Chondrocyte (in vitro differentiated cells): ENCODE measurements at regions not wholly inside any gene's neighbourhood (a gene's known extent, or its start where the extent isn't known, plus 50 kb on each side); places are given as distances from the start of the nearest gene placed in this dataset.
"Not testable (repeated sequence)": the region's sequence is repeated elsewhere in the genome, so short reads cannot be mapped to it uniquely, and the experiment has no call there.

Experiments
- DNase-seq: peaks from one replicate; pipeline ENCODE4 v3.0.0; 2021; ENCODE audit warnings: mixed read lengths, low spot score
- H3K27ac Mint-ChIP-seq: one replicate; pipeline ENCODE4 v1.8.0; 2021; ENCODE audit warnings: mild to moderate bottlenecking, moderate library complexity, mixed read lengths; ENCODE audit not compliant: unreplicated experiment
- H3K27me3 Mint-ChIP-seq: 2 replicates; pipeline ENCODE4 v1.8.0; 2021; ENCODE audit warnings: low read depth, mixed read lengths
- H3K36me3 Mint-ChIP-seq: 2 replicates; pipeline ENCODE4 v1.8.0; 2021; ENCODE audit warnings: low read depth, mixed read lengths
- H3K4me1 Mint-ChIP-seq: 2 replicates; pipeline ENCODE4 v1.8.0; 2021; ENCODE audit warnings: low read depth, mild to moderate bottlenecking, mixed read lengths
- H3K4me3 Mint-ChIP-seq: one replicate; pipeline ENCODE4 v1.8.0; 2021; ENCODE audit warnings: mild to moderate bottlenecking, moderate library complexity, mixed read lengths; ENCODE audit not compliant: unreplicated experiment
- H3K9me3 Mint-ChIP-seq: 2 replicates; pipeline ENCODE4 v1.8.0; 2021; ENCODE audit warnings: low read depth, mixed read lengths
- TF ChIP-seq, protein P1 (sequence below): fragments of 200-600 bp; sonication (generic); IDR thresholded peaks from 2 replicates; pipeline ENCODE4 v1.5.0; 2021; ENCODE audit warnings: antibody characterized with exemption, mild to moderate bottlenecking, moderate library complexity

GRCh38 chr2:234898534-234899053 is 53.2 kb upstream of the SH3BP4 start:
- TF ChIP-seq, protein P1, sequence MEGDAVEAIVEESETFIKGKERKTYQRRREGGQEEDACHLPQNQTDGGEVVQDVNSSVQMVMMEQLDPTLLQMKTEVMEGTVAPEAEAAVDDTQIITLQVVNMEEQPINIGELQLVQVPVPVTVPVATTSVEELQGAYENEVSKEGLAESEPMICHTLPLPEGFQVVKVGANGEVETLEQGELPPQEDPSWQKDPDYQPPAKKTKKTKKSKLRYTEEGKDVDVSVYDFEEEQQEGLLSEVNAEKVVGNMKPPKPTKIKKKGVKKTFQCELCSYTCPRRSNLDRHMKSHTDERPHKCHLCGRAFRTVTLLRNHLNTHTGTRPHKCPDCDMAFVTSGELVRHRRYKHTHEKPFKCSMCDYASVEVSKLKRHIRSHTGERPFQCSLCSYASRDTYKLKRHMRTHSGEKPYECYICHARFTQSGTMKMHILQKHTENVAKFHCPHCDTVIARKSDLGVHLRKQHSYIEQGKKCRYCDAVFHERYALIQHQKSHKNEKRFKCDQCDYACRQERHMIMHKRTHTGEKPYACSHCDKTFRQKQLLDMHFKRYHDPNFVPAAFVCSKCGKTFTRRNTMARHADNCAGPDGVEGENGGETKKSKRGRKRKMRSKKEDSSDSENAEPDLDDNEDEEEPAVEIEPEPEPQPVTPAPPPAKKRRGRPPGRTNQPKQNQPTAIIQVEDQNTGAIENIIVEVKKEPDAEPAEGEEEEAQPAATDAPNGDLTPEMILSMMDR, result no peak
- H3K4me3 Mint-ChIP-seq, result no peak overlapping the region
- H3K27me3 Mint-ChIP-seq, result no peaks in the 10 kb centered on the region
- no peak for DNase-seq
- no peaks in the 10 kb centered on the region for H3K36me3 Mint-ChIP-seq
- H3K9me3 Mint-ChIP-seq, result peaks cover 2% of the 10 kb centered on the region
- H3K4me1 Mint-ChIP-seq, result no peaks in the 10 kb centered on the region
- no peak overlapping the region for H3K27ac Mint-ChIP-seq

DNA sequence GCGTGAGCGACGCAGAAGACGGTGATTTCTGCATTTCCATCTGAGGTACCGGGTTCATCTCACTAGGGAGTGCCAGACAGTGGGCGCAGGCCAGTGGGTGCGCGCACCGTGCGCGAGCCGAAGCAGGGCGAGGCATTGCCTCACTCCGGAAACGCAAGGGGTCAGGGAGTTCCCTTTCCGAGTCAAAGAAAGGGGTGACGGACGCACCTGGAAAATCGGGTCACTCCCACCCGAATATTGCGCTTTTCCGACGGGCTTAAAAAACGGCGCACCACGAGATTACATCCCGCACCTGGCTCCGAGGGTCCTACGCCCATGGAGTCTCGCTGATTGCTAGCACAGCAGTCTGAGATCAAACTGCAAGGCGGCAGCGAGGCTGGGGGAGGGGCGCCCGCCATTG is 63.4 kb upstream of the SH3BP4 start:
- H3K27me3 Mint-ChIP-seq, H3K36me3 Mint-ChIP-seq, H3K9me3 Mint-ChIP-seq, DNase-seq, H3K4me1 Mint-ChIP-seq: not testable (repeated sequence)
- peak overlapping the region; percentile 68 for H3K4me3 Mint-ChIP-seq
- peak overlapping the region; percentile 70 for H3K27ac Mint-ChIP-seq

DNA sequence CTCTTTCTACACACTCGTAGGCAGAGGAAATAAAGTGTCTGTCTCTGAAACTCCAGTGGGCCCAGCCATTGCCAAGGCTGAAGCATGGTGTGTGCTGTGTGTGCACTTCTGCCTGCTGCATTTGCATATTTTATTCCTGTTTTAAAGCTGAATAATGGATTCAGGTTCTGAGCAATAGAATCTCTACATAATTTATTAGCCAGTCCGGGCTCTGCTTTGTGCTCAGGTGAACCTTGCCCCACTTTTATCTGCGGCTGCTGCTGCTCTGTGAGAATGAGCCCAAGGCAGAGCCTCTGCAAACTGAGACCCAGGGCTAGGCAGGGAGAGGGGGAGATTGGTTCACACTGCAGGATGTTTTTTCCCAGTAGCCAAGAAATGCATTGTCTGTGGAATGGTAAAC is 64.6 kb upstream of the SH3BP4 start:
- Mint-ChIP-seq H3K9me3 (no peaks in the 10 kb centered on the region), H3K27me3 (no peaks in the 10 kb centered on the region), H3K36me3 (peaks cover 2% of the 10 kb centered on the region), H3K4me1 (peaks cover 8% of the 10 kb centered on the region), H3K4me3 (no peak overlapping the region), H3K27ac (no peak overlapping the region)
- no peak for DNase-seq
- TF ChIP-seq, protein P1, result no peak

- TF ChIP-seq, protein P1, result no peak
- H3K27ac Mint-ChIP-seq, result no peak overlapping the region
Observed at GRCh38 chr2:234885886-234886285, 65.9 kb upstream of the SH3BP4 start.

GRCh38 chr2:234885118-234885517 is 66.7 kb upstream of the SH3BP4 start:
- DNase-seq, result no peak
- H3K9me3 Mint-ChIP-seq, result no peaks in the 10 kb centered on the region
- H3K4me1 Mint-ChIP-seq, result peaks cover 24% of the 10 kb centered on the region
- no peak overlapping the region for H3K27ac Mint-ChIP-seq
- no peak overlapping the region for H3K4me3 Mint-ChIP-seq
- peaks cover 1% of the 10 kb centered on the region for H3K36me3 Mint-ChIP-seq
- H3K27me3 Mint-ChIP-seq, result no peaks in the 10 kb centered on the region
- TF ChIP-seq, protein P1, result no peak

More at GRCh38 chr2:234885886-234886285, 65.9 kb upstream of the SH3BP4 start:
- no peaks in the 10 kb centered on the region for H3K27me3 Mint-ChIP-seq
- H3K4me1 Mint-ChIP-seq, result peaks cover 19% of the 10 kb centered on the region
- H3K36me3 Mint-ChIP-seq, result peaks cover 2% of the 10 kb centered on the region
- no peak overlapping the region for H3K4me3 Mint-ChIP-seq
- no peak for DNase-seq
- no peaks in the 10 kb centered on the region for H3K9me3 Mint-ChIP-seq

DNA sequence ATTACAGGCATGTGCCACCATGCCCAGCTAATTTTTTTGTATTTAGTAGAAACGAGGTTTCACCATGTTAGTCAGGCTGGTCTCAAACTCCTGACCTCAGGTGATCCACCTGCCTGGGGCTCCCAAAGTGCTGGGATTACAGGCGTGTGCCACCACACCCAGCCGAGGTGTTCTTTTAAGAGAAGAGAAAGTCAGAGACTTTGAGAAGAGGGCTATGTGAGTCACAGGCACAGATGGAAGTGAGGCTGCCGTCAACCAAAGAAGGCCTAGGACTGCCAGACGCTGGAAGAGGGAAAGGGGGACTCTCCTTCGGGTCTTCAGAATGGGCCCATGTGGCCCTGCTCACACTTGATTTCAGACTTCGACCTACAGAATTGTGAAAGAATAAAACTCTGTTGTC is 67.2 kb upstream of the SH3BP4 start:
- H3K9me3 Mint-ChIP-seq, result no peaks in the 10 kb centered on the region
- no peaks in the 10 kb centered on the region for H3K36me3 Mint-ChIP-seq
- no peak overlapping the region for H3K4me3 Mint-ChIP-seq
- DNase-seq, result no peak
- H3K27me3 Mint-ChIP-seq, result no peaks in the 10 kb centered on the region
- peaks cover 24% of the 10 kb centered on the region for H3K4me1 Mint-ChIP-seq
- TF ChIP-seq, protein P1, result no peak
- H3K27ac Mint-ChIP-seq, result no peak overlapping the region
